Activated T-helper 17 cell treated with anti-CD3 and anti-CD28 coated beads, Interleukin-2, amount 50 U/mL, for 72 hours (primary cell): ENCODE measurements at regions not wholly inside any gene's neighbourhood (a gene's known extent, or its start where the extent isn't known, plus 50 kb on each side); places are given as distances from the start of the nearest gene placed in this dataset.
"Not testable (repeated sequence)": the region's sequence is repeated elsewhere in the genome, so short reads cannot be mapped to it uniquely, and the experiment has no call there.

Experiments used
- ATAC-seq: fragments of 150-1000 bp; cut with Tn5 transposase; replicated peaks from 2 replicates; pipeline ENCODE4 v1.10.0; 2021; ENCODE audit warnings: mild to moderate bottlenecking, moderate library complexity
- H3K27ac Mint-ChIP-seq: one replicate; pipeline ENCODE4 v1.8.0; 2022; ENCODE audit warnings: mixed read lengths
- H3K27me3 Mint-ChIP-seq: one replicate; pipeline ENCODE4 v1.8.0; 2022; ENCODE audit warnings: mixed read lengths
- H3K36me3 Mint-ChIP-seq: one replicate; pipeline ENCODE4 v1.8.0; 2022; ENCODE audit warnings: low read depth, mild to moderate bottlenecking, mixed read lengths
- H3K4me1 Mint-ChIP-seq: one replicate; pipeline ENCODE4 v1.8.0; 2022; ENCODE audit warnings: mixed read lengths
- H3K4me3 Mint-ChIP-seq: one replicate; pipeline ENCODE4 v1.8.0; 2022; ENCODE audit warnings: mild to moderate bottlenecking, mixed read lengths
- H3K9me3 Mint-ChIP-seq: one replicate; pipeline ENCODE4 v1.8.0; 2022; ENCODE audit warnings: mixed read lengths

DNA sequence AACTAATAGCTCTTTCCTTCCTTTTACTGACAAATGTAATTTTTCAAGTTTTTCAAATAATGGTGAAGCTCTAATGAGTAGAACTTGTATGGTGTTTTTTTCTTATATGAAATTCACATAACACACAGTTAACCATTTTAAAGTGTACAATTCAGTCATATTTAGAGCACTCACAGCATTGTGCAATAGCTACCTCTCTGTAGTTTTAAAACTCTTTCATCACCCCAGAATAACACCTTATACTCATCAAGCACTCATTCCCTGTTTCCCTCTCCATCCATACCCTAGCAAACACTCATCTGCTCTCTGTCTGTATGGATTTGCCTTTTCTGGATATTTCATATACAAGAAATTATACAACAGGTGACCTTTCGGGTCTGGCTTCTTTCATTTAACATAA, 207.9 kb upstream of the SLC38A2 start:
- Mint-ChIP-seq H3K36me3 (no peaks in the 10 kb centered on the region), H3K4me3 (no peak overlapping the region), H3K27me3 (peaks cover 2% of the 10 kb centered on the region), H3K27ac (no peak overlapping the region), H3K9me3 (peaks cover 18% of the 10 kb centered on the region), H3K4me1 (peaks cover 8% of the 10 kb centered on the region)
- ATAC-seq: no peak

- H3K27me3 Mint-ChIP-seq: peaks cover 2% of the 10 kb centered on the region
These were observed 206.9 kb upstream of the SLC38A2 start for GRCh38 chr12:46579474-46579873.

DNA sequence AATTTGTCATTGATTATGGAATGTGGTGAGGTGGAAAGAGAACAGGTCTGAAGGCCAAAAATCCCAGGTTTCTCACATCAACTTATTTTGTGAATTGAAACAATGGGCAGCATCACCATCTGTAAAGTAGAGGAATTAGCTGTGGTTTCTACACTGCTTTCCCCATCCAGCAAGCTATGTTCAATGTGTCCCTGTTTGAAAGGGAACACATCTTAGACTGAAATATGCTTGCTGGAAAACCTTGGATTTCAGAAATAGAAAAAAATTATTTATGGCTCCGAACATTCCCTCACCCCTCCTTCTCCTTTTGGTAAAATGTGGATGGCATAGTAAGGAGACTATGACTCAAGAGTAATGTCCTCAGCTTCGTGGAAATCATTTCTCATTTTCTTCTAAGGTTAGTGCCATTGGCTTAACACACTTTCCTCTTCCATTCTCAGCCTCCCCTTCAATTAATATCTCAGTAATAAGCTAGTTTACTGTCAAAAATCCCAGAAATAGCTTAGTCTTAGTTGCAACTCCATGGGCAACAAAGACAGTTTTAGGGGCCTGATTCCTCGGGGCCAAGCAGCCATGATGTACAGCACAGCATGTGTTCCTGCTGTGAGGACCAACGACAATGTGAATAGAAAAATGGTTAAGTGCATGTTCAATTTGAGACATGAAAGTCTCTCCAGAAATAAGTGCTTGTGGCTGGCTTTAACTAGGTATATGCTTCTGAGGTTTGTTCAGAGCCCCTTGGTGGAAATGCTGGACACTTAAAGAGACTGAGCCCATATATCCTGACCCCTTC, 205.8 kb upstream of the SLC38A2 start:
- Mint-ChIP-seq H3K4me3 (no peak overlapping the region), H3K27me3 (peaks cover 2% of the 10 kb centered on the region), H3K27ac (no peak overlapping the region), H3K9me3 (peaks cover 4% of the 10 kb centered on the region), H3K4me1 (peaks cover 3% of the 10 kb centered on the region), H3K36me3 (no peaks in the 10 kb centered on the region)
- no peak for ATAC-seq

More at GRCh38 chr12:46579474-46579873, 206.9 kb upstream of the SLC38A2 start:
- no peak overlapping the region for H3K4me3 Mint-ChIP-seq
- no peak overlapping the region for H3K27ac Mint-ChIP-seq
- H3K36me3 Mint-ChIP-seq: no peaks in the 10 kb centered on the region
- H3K4me1 Mint-ChIP-seq: peaks cover 3% of the 10 kb centered on the region
- ATAC-seq: no peak
- H3K9me3 Mint-ChIP-seq: peaks cover 13% of the 10 kb centered on the region

DNA sequence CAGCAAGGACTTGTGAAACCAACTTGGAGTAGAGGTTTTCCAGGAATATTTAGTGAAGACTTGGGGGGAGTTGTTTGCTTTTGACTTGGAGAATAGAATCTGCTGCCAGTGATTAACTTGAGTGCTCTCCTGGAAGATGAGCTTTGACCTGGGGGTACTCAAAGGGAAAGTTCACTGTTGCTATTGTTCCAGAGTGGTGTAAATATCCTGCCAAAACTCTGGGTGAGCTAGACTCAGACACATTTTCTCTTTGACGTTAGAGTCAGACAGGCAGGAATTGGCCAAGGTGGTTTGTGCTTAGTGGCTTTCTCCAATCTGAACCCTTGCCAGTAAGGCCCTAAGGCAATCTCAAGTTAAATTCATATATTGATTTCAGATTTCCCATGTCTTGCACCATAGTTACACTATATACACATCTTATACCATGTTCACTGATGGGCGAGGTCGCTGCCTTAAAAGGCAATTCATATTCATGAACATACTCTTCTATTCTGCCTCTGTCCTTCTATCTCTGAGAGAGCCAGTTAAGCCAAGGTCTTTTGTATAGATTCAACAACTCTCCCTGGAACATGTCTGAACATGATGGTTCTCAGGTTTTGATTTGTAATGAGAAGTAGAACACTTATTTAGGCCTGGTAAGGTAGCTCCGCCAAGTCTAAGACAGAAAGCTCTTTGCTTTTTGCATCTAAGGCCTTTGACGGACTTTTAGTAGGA, 204.6 kb upstream of the SLC38A2 start:
- Mint-ChIP-seq H3K4me1 (no peaks in the 10 kb centered on the region), H3K4me3 (no peak overlapping the region), H3K9me3 (no peaks in the 10 kb centered on the region), H3K27me3 (peaks cover 2% of the 10 kb centered on the region), H3K36me3 (no peaks in the 10 kb centered on the region), H3K27ac (no peak overlapping the region)
- no peak for ATAC-seq

GRCh38 chr12:46574847-46575246, 202.3 kb upstream of the SLC38A2 start:
- Mint-ChIP-seq H3K27me3 (peaks cover 2% of the 10 kb centered on the region), H3K4me3 (no peak overlapping the region), H3K9me3 (no peaks in the 10 kb centered on the region), H3K4me1 (no peaks in the 10 kb centered on the region), H3K27ac (no peak overlapping the region), H3K36me3 (no peaks in the 10 kb centered on the region)
- no peak for ATAC-seq

DNA sequence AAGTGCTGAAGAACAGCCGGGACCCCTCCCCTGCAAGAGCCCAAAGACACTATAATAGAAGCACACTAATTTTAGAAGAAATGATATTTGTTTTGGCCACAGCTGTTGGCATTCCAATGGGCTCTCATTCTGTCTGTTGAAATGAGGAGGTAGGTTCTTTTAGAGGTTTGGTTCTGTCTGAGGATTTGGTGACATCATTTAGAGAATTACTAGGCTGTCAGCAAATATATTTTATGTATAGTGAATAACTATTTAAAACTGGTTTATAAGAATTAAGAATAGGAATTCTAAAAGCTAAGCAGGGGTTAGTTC, 200.7 kb upstream of the SLC38A2 start:
- Mint-ChIP-seq H3K4me3 (no peak overlapping the region), H3K36me3 (no peaks in the 10 kb centered on the region), H3K9me3 (peaks cover 5% of the 10 kb centered on the region), H3K27me3 (peaks cover 2% of the 10 kb centered on the region), H3K27ac (no peak overlapping the region), H3K4me1 (no peaks in the 10 kb centered on the region)
- ATAC-seq: no peak

- Mint-ChIP-seq H3K4me1 (no peaks in the 10 kb centered on the region), H3K9me3 (peaks cover 8% of the 10 kb centered on the region), H3K27ac (no peak overlapping the region), H3K36me3 (no peaks in the 10 kb centered on the region), H3K4me3 (no peak overlapping the region), H3K27me3 (peaks cover 2% of the 10 kb centered on the region)
- ATAC-seq: no peak
These were observed 200.2 kb upstream of the SLC38A2 start for GRCh38 chr12:46572644-46573346.

GRCh38 chr12:46571608-46572007, 199.0 kb upstream of the SLC38A2 start:
- peaks cover 2% of the 10 kb centered on the region for H3K27me3 Mint-ChIP-seq
- no peak overlapping the region for H3K27ac Mint-ChIP-seq
- H3K4me3 Mint-ChIP-seq: no peak overlapping the region
- no peak for ATAC-seq
- H3K9me3 Mint-ChIP-seq: peaks cover 17% of the 10 kb centered on the region
- H3K4me1 Mint-ChIP-seq: no peaks in the 10 kb centered on the region
- no peaks in the 10 kb centered on the region for H3K36me3 Mint-ChIP-seq

GRCh38 chr12:46569826-46570439, 197.4 kb upstream of the SLC38A2 start:
- Mint-ChIP-seq H3K27ac (no peak overlapping the region), H3K4me1 (no peaks in the 10 kb centered on the region), H3K27me3 (no peaks in the 10 kb centered on the region), H3K36me3 (no peaks in the 10 kb centered on the region), H3K9me3 (peaks cover 22% of the 10 kb centered on the region), H3K4me3 (no peak overlapping the region)
- no peak for ATAC-seq

DNA sequence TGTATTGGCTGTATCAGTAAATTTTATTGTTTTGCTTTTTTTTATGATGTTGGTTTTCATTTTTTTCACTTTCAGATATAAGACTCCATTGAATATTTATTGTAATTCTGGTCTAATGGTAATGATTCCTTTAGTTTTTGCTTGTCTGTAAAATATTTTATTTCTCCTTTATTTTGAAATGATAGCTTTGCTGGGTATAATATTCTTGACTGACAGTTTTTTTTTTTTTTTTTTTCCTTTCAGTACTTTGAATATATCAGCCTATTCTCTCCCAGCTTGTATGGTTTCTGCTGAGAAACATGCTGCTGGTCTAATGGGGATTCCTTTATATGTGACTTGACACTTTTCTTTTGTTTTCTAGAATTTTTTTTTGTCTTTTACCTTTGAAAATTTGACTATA, 195.1 kb upstream of the SLC38A2 start:
- no peaks in the 10 kb centered on the region for H3K27me3 Mint-ChIP-seq
- no peak overlapping the region for H3K27ac Mint-ChIP-seq
- peaks cover 1% of the 10 kb centered on the region for H3K4me1 Mint-ChIP-seq
- no peak for ATAC-seq
- H3K4me3 Mint-ChIP-seq: no peak overlapping the region
- H3K9me3 Mint-ChIP-seq: peaks cover 26% of the 10 kb centered on the region
- no peaks in the 10 kb centered on the region for H3K36me3 Mint-ChIP-seq

GRCh38 chr12:46562625-46563225, 190.2 kb upstream of the SLC38A2 start:
- ATAC-seq: peak; percentile 29
- H3K27ac Mint-ChIP-seq: no peak overlapping the region
- H3K4me3 Mint-ChIP-seq: no peak overlapping the region
- H3K36me3 Mint-ChIP-seq: no peaks in the 10 kb centered on the region
- H3K4me1 Mint-ChIP-seq: peaks cover 6% of the 10 kb centered on the region
- H3K9me3 Mint-ChIP-seq: peaks cover 18% of the 10 kb centered on the region
- no peaks in the 10 kb centered on the region for H3K27me3 Mint-ChIP-seq

DNA sequence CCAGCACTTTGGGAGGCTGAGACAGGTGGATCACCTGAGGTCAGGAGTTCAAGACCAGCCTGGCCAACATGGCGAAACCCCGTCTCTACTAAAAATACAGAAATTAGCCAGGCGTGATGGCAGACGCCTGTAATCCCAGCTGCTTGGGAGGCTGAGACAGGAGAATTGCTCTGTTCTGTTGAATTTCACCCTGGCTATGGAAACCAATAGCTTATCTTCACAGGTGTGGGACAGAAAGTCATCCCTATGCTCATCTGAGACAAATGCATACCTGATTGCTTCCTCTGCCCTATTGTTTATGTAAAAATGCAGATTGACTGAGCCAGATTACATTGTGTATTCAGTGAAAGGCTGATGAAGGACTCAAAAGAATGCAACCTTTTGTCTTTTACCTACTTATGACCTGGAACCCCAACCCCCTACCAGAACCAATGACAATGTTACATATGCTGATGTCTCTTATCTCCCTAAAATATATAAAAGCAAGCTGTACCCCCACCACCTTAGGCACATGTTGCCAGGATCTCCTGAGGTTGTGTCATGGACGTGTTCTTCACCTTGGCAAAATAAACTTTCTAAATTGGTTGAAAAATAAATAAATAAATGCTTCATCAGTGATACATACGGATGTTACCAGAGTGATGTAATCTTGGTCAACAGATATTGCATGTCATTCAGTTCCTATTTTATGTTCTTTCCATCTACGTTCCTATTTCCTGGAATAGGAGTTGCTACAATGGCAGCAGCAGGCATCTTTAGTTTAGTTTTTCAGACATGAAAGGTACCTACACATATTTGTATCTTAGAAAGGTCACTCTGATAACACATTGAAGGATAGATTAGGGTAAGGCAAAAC, 189.4 kb upstream of the SLC38A2 start:
- H3K4me1 Mint-ChIP-seq, H3K4me3 Mint-ChIP-seq, H3K27ac Mint-ChIP-seq, H3K36me3 Mint-ChIP-seq, H3K27me3 Mint-ChIP-seq, ATAC-seq: not testable (repeated sequence)
- H3K9me3 Mint-ChIP-seq: peaks cover 13% of the 10 kb centered on the region

DNA sequence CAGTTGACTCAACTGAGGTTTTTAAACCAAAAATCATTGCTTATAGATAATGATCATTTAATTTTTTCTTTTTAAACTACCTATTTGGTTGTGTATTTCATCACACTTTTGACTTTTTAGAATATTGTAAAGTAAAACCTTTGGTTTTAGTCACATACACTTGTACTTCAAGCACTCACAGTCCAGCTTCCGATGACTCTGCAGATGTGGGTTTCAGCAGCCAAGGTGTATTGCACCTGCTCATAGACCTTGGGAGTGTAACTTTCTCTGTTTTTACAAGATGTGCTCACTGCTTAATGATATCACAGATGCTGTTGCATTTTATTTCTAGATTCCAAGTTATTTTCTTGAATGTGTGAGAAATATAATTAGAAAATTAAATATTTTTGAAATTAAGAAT, 188.3 kb upstream of the SLC38A2 start:
- Mint-ChIP-seq H3K9me3 (peaks cover 4% of the 10 kb centered on the region), H3K27ac (no peak overlapping the region), H3K4me3 (no peak overlapping the region), H3K4me1 (peaks cover 6% of the 10 kb centered on the region), H3K27me3 (no peaks in the 10 kb centered on the region), H3K36me3 (no peaks in the 10 kb centered on the region)
- no peak for ATAC-seq
